ENCODE measurements at regions not wholly inside any gene's neighbourhood (a gene's known extent, or its start where the extent isn't known, plus 50 kb on each side); places are given as distances from the start of the nearest gene placed in this dataset.
"Not testable (repeated sequence)": the region's sequence is repeated elsewhere in the genome, so short reads cannot be mapped to it uniquely, and the experiment has no call there.

DNA sequence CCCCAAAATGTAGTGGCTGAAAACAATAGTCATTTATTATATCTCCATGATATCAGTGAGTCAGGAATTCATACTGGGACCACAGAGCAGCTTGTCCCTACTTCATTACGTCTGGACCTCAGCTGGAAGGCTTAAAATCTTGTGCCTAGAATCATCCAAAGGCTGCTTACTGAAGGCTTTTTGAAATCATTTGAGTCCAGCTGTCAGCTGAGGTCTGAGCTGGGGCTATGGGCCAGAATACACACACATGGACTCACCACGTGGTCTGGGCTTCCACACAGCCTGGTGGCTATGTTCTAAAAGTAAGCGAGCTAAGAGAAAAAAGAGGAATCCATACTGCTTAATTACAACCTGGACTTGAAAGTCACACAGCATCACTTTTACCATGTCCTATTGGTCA, 209.2 kb downstream of the KCTD12 start:
- TF ChIP-seq, protein P1, sequence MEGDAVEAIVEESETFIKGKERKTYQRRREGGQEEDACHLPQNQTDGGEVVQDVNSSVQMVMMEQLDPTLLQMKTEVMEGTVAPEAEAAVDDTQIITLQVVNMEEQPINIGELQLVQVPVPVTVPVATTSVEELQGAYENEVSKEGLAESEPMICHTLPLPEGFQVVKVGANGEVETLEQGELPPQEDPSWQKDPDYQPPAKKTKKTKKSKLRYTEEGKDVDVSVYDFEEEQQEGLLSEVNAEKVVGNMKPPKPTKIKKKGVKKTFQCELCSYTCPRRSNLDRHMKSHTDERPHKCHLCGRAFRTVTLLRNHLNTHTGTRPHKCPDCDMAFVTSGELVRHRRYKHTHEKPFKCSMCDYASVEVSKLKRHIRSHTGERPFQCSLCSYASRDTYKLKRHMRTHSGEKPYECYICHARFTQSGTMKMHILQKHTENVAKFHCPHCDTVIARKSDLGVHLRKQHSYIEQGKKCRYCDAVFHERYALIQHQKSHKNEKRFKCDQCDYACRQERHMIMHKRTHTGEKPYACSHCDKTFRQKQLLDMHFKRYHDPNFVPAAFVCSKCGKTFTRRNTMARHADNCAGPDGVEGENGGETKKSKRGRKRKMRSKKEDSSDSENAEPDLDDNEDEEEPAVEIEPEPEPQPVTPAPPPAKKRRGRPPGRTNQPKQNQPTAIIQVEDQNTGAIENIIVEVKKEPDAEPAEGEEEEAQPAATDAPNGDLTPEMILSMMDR (conservative IDR thresholded peaks at IDR 0.05; ENCODE audit: low read depth, low read length), result no peak
- DNase-seq (ENCODE audit: low read depth), result peak; percentile 41
- no peak overlapping the region for H3K4me3 ChIP-seq (ENCODE audit: low read length)

DNA sequence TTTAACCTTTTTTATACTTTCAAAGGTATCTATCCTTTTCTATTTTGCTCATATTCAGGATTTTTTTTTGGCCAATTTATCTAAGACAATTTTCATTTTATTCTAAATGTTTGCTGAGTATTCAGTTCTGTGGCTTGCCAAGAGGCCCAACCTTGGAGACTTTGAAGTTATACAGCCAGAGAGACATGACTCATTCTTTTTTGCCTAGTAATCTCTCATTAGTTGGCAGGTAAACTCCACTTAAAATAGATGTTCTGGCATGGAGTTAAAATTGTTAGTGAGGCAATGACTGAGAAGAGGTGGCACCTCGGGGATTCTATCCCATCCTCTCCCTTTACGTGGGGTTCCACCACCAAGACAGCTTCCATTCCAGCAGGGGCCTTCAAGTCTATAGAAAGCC, 213.8 kb downstream of the KCTD12 start:
- no peak overlapping the region for H3K4me3 ChIP-seq (ENCODE audit: low read length)
- TF ChIP-seq, protein P1 (conservative IDR thresholded peaks at IDR 0.05; ENCODE audit: low read depth, low read length), result no peak
- peak; percentile 52 for DNase-seq (ENCODE audit: low read depth)

DNA sequence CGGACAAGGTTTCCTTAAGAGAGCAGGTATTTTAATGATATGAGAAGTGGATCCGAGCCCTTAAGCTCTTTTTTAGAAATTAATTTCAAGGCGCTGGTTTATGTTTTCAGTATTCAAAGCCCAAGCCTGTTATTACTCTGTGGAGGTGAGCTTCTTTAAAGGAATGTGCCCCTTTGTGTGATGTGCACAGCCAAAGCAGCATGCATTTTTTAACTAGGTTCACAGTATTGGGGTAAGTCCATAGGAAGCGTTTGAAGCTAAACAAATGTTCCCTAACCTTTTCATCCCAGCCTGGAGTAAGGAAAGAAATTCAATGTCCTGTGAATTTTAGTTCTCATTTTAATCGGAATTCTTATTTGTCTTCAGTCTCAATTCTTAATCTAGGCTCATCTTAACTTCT, 217.5 kb downstream of the KCTD12 start:
- H3K4me3 ChIP-seq (ENCODE audit: low read length), result no peak overlapping the region
- TF ChIP-seq, protein P1 (conservative IDR thresholded peaks at IDR 0.05; ENCODE audit: low read depth, low read length), result no peak
- DNase-seq (ENCODE audit: low read depth), result no peak

DNA sequence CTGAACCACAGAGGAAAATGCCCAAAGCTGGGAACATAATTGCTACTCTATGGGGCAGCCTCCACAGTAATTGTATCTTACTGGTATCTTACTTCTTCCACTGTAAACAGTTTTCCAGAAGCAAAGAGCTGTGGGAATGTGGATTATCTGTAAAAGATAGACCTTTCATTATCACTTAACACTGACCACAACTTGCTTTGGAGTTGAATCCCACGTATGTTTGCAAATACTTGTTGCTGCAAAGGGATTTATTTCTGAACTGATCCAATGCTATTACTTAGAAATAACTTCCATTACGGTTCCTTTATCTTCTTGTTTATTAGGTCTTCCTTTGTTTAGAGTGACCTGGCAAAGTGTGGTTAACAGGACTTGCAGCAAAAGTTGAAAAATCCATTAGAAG, 218.1 kb downstream of the KCTD12 start:
- H3K4me3 ChIP-seq (ENCODE audit: low read length), result no peak overlapping the region
- DNase-seq (ENCODE audit: low read depth), result no peak
- TF ChIP-seq, protein P1 (conservative IDR thresholded peaks at IDR 0.05; ENCODE audit: low read depth, low read length), result no peak

DNA sequence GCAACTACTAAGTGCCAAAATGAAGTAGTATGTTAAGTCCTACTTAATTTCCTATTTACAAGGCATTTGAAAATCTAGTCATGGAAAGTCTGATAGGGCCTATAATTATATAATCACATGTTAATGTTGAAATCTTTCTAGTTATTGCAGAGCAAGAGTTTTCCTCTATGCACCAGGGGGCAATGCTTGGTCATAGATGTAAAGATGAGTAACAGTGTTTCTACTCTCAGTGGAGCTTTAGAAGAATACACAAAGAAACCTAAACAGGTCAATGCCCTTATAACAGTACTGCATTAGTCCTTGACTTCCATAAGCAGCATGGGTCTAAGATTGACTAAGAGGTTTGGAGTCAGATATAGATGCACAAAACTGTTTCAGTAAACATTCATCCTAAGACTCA, 218.7 kb downstream of the KCTD12 start:
- H3K4me3 ChIP-seq (ENCODE audit: low read length), result no peak overlapping the region
- TF ChIP-seq, protein P1 (conservative IDR thresholded peaks at IDR 0.05; ENCODE audit: low read depth, low read length), result peak; percentile 53
- peak; percentile 18 for DNase-seq (ENCODE audit: low read depth)

DNA sequence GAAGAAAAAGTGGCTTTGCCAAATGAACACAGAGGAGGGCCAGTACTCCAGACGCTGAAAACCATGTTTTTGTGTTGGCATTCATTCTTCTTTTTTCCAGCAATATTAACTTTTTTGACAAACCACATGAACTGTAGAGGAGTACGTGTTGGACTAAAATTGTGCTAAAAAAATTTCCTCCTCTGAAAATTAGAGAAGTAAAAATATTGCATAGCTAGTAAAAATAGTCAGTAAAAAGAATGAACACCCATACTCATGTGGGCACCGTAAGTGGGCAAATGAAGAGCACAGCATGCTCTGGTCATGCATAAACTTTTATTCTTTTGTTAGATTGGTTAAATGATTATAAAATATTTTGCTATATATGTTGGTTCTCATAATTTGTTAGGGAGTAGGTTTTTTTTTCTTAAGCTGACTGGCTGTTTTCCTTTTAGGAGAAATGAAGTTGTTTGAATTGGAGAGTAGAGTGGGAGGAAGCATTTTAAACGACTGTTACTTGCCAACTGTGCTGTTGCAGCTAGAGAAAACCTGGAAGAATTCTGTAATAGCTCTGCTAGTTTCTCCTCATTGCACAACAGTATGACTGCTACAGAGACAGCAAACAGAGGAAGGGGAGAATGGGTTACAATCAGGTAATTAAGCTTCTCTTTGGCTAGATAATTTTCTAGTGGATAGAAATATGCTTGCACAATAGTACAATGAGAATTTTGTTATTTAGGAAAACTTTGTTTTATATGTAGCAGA, 222.4 kb downstream of the KCTD12 start:
- H3K4me3 ChIP-seq (ENCODE audit: low read length), result no peak overlapping the region
- TF ChIP-seq, protein P1 (conservative IDR thresholded peaks at IDR 0.05; ENCODE audit: low read depth, low read length), result no peak
- DNase-seq (ENCODE audit: low read depth), result no peak

DNA sequence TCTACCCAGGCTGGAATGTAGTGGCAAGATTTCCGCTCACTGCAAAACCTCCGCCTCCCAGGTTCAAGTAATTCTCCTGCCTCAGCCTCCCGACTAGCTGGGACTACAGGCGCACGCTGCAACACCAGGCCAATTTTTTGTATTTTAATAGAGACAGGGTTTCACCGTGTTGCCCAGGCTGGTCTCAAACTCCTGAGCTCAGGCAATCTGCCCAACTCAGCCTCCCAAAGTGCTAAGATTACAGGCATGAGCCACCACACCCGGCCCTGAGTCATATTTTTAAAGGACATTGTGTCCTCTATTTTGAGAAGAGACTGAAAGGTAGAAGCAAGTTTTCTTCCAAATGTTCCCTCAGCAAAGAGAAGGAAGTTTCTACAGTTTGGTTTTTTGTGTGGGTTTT, 227.1 kb downstream of the KCTD12 start:
- not testable (repeated sequence) for DNase-seq (ENCODE audit: low read depth)

More for the DNA sequence above, 227.1 kb downstream of the KCTD12 start:
- H3K4me3 ChIP-seq (ENCODE audit: low read length), result not testable (repeated sequence)
